Right lobe of liver (tissue), 6 donors: ENCODE measurements at regions not wholly inside any gene's neighbourhood (a gene's known extent, or its start where the extent isn't known, plus 50 kb on each side); places are given as distances from the start of the nearest gene placed in this dataset.

Experiments
- ATAC-seq, 4 donors: fragments of 200-7000 bp; cut with Tn5 transposase; one replicate each; pipeline ENCODE4 v1.9.1; 2020; ENCODE audit warnings: mild to moderate bottlenecking in 4 of 4, moderate library complexity in 4 of 4
- DNase-seq, 3 donors: peaks; one replicate each; pipeline ENCODE4 v3.0.0-alpha.2; 2020
- H3K27ac ChIP-seq, 3 donors: fragments of 200-600 bp; one replicate each; pipeline ENCODE4 v1.8.0; 2022
- H3K27me3 ChIP-seq, 2 donors: fragments of 200-600 bp; one replicate each; pipeline ENCODE4 v1.8.0; 2022
- H3K36me3 ChIP-seq, 4 donors: fragments of 200-600 bp; sonication (generic) in 1 of 4; one replicate each; pipeline versions ENCODE4 v1.5.1 to v1.8.0; 2017 to 2022; ENCODE audit warnings: control low read depth in 1 of 4
- H3K4me1 ChIP-seq, 4 donors: fragments of 200-600 bp; sonication (generic) in 1 of 4; one replicate each; pipeline versions ENCODE4 v1.5.1 to v1.8.0; 2017 to 2022; ENCODE audit warnings: control low read depth in 1 of 4
- H3K4me3 ChIP-seq, 3 donors: fragments of 200-600 bp; one replicate each; pipeline ENCODE4 v1.8.0; 2022
- H3K9me3 ChIP-seq, 4 donors: fragments of 200-600 bp; sonication (generic) in 1 of 4; one replicate each; pipeline versions ENCODE4 v1.5.1 to v1.8.0; 2017 to 2022; ENCODE audit warnings: control low read depth in 1 of 4
- POLR2A ChIP-seq: fragments of 450-650 bp; IDR thresholded peaks from one replicate; pipeline ENCODE4 v1.6.1; 2017; ENCODE audit warnings: antibody characterized with exemption, mild to moderate bottlenecking
- WGBS: methylation state at CpG from one replicate; pipeline ENCODE4 v1.1.6; 2018; ENCODE audit warnings: low coverage, low lambda C conversion rate; ENCODE audit not compliant: insufficient coverage; ENCODE audit errors: missing lambda C conversion rate; 5-methylcytosine and 5-hydroxymethylcytosine counted together
- intact Hi-C, 2 donors: fragments of 100-400 bp; cut with DNase I; formaldehyde crosslinking; loops; one replicate each; pipeline versions ENCODE4 v1.11.2 to v1.14.1; 2022
- TF ChIP-seq, protein P1 (sequence below), 4 donors: fragments of 200-600 bp in 3 of 4; fragments of 450-650 bp in 1 of 4; IDR thresholded peaks; one replicate each; pipeline versions ENCODE4 v1.5.1 to v1.8.0; 2016 to 2022; ENCODE audit warnings: antibody characterized with exemption in 4 of 4, mild to moderate bottlenecking in 2 of 4
- donor health status: DM: no; HTN: yes; CAD: no.
- donor health status: DM: no; HTN: no; CAD: no.
- donor health status: DM: no; HTN: no; CAD: no.
- donor health status: DM: no; HTN: yes; CAD: no.
- donor health status: DM: no; HTN: yes; CAD: no.

DNA sequence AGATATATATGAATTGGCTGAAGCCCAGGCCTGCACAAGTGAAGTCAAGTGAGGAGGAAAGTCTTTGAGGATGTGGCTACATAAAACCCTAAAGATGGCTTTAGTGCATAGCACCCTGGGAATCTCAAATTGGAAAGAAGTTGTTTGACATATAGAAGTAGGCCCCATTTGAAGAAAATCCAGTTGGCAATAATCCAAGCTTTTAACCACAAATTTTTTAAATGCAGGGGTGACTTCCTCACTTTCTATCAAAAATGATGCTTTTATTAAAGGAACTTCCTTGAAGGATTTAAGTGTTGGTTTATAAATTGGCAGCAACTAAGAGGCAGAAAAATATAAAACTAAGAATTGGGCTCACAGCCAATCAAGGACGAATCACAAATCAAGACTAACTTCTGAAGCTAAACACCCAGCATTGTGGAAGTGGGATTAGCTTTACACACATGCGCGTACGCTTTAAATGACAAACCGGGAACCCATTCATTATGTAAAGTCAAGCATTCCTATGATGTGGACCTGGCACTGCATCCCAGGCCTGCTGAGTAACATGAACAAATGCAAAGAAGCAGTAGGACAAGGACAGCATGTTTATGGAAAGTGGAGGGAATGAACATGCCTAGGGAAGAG lies 63.3 kb downstream of the NOG start:
- no peak overlapping the region for H3K27ac ChIP-seq
- 62% methylated on average over 5 of the region's 5 CpGs for WGBS
- no peaks in the 10 kb centered on the region for H3K4me1 ChIP-seq
- intact Hi-C loops = no loop called here
- no peak overlapping the region for H3K4me3 ChIP-seq
- H3K27me3 ChIP-seq = no peaks in the 10 kb centered on the region
- DNase-seq (no peak), ATAC-seq (no peak)
- H3K36me3 ChIP-seq = no peaks in the 10 kb centered on the region
- TF ChIP-seq, protein P1, sequence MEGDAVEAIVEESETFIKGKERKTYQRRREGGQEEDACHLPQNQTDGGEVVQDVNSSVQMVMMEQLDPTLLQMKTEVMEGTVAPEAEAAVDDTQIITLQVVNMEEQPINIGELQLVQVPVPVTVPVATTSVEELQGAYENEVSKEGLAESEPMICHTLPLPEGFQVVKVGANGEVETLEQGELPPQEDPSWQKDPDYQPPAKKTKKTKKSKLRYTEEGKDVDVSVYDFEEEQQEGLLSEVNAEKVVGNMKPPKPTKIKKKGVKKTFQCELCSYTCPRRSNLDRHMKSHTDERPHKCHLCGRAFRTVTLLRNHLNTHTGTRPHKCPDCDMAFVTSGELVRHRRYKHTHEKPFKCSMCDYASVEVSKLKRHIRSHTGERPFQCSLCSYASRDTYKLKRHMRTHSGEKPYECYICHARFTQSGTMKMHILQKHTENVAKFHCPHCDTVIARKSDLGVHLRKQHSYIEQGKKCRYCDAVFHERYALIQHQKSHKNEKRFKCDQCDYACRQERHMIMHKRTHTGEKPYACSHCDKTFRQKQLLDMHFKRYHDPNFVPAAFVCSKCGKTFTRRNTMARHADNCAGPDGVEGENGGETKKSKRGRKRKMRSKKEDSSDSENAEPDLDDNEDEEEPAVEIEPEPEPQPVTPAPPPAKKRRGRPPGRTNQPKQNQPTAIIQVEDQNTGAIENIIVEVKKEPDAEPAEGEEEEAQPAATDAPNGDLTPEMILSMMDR (IDR thresholded peaks at IDR 0.05) = no peak
- no peak for TF ChIP-seq POLR2A
- H3K9me3 ChIP-seq = no peaks in the 10 kb centered on the region

DNA sequence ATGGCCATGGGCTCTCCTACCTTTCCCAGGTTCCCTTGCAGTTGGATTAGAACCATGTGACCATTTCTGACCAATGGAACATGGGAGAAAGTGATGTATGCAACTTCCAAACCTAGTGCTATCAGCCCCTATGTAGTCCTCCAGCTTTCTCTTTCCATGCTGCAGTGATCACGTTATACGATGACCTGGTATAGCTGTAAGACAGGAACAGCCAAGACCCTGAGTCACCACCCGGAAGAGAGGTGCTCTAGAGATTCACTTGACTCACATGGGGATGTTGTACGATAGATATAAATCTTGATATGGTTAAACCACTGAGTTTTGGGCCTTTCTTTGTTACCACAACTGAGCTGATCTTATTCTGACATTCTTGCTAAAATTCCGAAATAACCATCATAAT lies 65.1 kb downstream of the NOG start:
- Histone ChIP-seq H3K27ac (no peak overlapping the region), H3K4me1 (no peaks in the 10 kb centered on the region), H3K27me3 (no peaks in the 10 kb centered on the region), H3K36me3 (no peaks in the 10 kb centered on the region), H3K9me3 (no peaks in the 10 kb centered on the region), H3K4me3 (no peak overlapping the region)
- TF ChIP-seq POLR2A = no peak
- TF ChIP-seq, protein P1 (IDR thresholded peaks at IDR 0.05) = no peak
- WGBS = 70% methylated on average over 5 of the region's 5 CpGs
- DNase-seq = no peak
- ATAC-seq = no peak
- intact Hi-C loops = no loop called here

DNA sequence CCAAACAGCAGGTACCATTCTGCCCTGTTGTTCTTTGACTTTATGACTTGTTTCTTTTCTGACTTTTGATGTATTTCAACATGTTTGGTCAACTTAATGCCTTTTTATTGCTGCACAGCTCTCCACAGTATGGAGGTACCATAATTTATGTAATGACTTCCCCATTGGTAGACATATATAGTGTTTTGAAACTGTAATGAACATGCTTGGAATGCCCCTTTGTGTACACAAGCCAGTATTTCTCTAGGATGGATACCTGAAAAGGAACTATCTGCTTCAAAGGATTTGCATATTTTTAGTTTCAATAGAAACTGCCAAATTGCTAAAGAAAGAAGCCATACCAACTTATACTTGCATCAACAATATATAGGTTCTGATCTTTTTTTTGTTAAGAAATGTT lies 66.1 kb downstream of the NOG start:
- no peak for TF ChIP-seq POLR2A
- TF ChIP-seq, protein P1 (IDR thresholded peaks at IDR 0.05) = no peak
- no peak overlapping the region for H3K4me3 ChIP-seq
- intact Hi-C loops = no loop called here
- no peaks in the 10 kb centered on the region for H3K9me3 ChIP-seq
- no peak overlapping the region for H3K27ac ChIP-seq
- ATAC-seq (no peak), DNase-seq (no peak)
- H3K4me1 ChIP-seq = no peaks in the 10 kb centered on the region
- H3K27me3 ChIP-seq = no peaks in the 10 kb centered on the region
- no peaks in the 10 kb centered on the region for H3K36me3 ChIP-seq

DNA sequence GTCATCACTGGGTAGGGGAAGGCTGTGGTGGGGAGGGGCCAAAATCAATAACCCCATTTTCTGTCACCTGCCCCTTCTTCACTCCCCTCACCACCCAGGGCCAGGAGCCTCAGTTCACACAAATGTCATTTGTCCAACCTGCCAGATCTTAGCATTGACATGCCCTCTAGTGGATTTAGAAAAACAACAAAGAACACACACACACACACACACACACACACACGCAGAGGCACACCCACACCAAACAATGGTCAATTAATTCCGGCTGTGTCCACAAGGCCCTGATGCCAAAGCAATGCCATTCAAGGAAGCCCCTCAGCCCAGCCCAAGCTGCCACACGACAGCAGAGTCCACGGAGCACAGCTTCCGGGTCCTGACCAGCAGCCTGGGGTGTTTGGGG lies 68.4 kb downstream of the NOG start:
- no peak overlapping the region for H3K4me3 ChIP-seq
- H3K9me3 ChIP-seq = no peaks in the 10 kb centered on the region
- H3K27me3 ChIP-seq = no peaks in the 10 kb centered on the region
- no peak for TF ChIP-seq POLR2A
- TF ChIP-seq, protein P1 (IDR thresholded peaks at IDR 0.05) = no peak
- DNase-seq = no peak
- H3K36me3 ChIP-seq = no peaks in the 10 kb centered on the region
- no peaks in the 10 kb centered on the region for H3K4me1 ChIP-seq
- ATAC-seq = no peak
- intact Hi-C loops = no loop called here
- WGBS = 50% methylated on average over 2 of the region's 5 CpGs
- no peak overlapping the region for H3K27ac ChIP-seq

DNA sequence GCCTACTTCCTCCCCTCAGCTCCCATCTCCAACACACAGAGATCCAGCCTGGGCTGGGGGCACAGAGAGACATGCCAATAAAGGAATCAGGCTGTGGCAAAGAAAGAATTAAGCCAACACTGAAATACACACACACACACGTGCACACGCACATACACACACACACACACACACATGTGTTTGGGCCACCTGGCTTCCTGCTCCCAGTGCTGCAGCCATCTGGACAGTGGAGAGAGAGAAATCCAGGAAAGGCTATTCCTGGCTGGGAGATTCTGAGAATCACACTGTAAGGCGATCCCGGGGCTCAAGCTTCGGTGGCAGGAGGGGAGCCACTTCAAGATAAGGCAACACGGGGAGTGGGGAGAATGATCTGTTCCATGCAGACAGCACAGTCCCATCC lies 72.4 kb downstream of the NOG start:
- Histone ChIP-seq H3K9me3 (no peaks in the 10 kb centered on the region), H3K27ac (no peak overlapping the region), H3K36me3 (no peaks in the 10 kb centered on the region), H3K4me1 (no peaks in the 10 kb centered on the region), H3K27me3 (no peaks in the 10 kb centered on the region), H3K4me3 (no peak overlapping the region)
- intact Hi-C loops = no loop called here
- no peak for ATAC-seq
- TF ChIP-seq POLR2A = no peak
- TF ChIP-seq, protein P1 (IDR thresholded peaks at IDR 0.05) = no peak
- 42% methylated on average over 5 of the region's 6 CpGs for WGBS
- no peak for DNase-seq
